GM12891 (cell line): ENCODE measurements at regions not wholly inside any gene's neighbourhood (a gene's known extent, or its start where the extent isn't known, plus 50 kb on each side); places are given as distances from the start of the nearest gene placed in this dataset.
"Not testable (repeated sequence)": the region's sequence is repeated elsewhere in the genome, so short reads cannot be mapped to it uniquely, and the experiment has no call there.

Experiments
- DNase-seq: peaks from one replicate; pipeline ENCODE4 v3.0.0; 2011; ENCODE audit warnings: low spot score; ENCODE audit not compliant: insufficient read length
- FAIRE-seq: peaks from 2 replicates; lab custom pipeline; 2011; peaks lifted over from hg19 to GRCh38; lab: Jason Lieb, UNC
- PAX5 ChIP-seq: IDR thresholded peaks from 2 replicates; pipeline ENCODE4 v1.6.1; 2011; ENCODE audit warnings: low read length, moderate library complexity, mild to moderate bottlenecking; ENCODE audit not compliant: insufficient read depth, severe bottlenecking
- POLR2A ChIP-seq: IDR thresholded peaks from 2 replicates; pipeline ENCODE4 v1.6.1; 2011; ENCODE audit warnings: low read depth, low read length, control low read depth
- POLR2AphosphoS5 ChIP-seq: IDR thresholded peaks from 2 replicates; pipeline ENCODE4 v1.6.1; 2011; ENCODE audit warnings: low read depth, low read length, control low read depth
- POU2F2 ChIP-seq: IDR thresholded peaks from 2 replicates; pipeline ENCODE4 v1.6.1; 2011; ENCODE audit warnings: low read depth, mild to moderate bottlenecking, control low read depth, low read length, moderate library complexity
- SPI1 ChIP-seq: IDR thresholded peaks from 2 replicates; pipeline ENCODE4 v1.6.1; 2011; ENCODE audit warnings: low read depth, low read length, control low read depth
- TAF1 ChIP-seq: IDR thresholded peaks from 2 replicates; pipeline ENCODE4 v1.6.1; 2011; ENCODE audit warnings: low read depth, low read length, control low read depth

DNA sequence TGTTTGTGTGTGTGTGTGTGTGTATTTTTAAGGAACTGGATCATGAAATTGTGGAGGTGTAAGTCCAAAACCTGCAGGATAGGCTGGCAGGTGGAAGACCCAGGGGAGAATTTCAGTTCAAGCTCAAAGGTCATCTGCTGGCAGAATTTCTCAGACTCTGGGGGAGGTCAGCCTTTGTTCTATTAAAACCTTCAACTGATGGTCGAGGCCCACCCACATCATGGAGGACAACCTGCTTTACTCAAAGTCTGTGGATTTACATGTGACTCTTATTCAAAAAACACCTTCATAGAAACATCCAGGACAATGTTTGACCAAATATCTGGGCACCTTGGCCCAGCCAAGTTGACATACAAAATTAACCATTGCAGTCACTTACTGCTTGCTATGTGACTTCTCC, 157.2 kb downstream of the EDEM1 start:
- DNase-seq, result no peak
- no peak for FAIRE-seq
- TF ChIP-seq POU2F2 (no peak), POLR2AphosphoS5 (no peak), TAF1 (no peak), SPI1 (no peak), POLR2A (no peak), PAX5 (no peak)

DNA sequence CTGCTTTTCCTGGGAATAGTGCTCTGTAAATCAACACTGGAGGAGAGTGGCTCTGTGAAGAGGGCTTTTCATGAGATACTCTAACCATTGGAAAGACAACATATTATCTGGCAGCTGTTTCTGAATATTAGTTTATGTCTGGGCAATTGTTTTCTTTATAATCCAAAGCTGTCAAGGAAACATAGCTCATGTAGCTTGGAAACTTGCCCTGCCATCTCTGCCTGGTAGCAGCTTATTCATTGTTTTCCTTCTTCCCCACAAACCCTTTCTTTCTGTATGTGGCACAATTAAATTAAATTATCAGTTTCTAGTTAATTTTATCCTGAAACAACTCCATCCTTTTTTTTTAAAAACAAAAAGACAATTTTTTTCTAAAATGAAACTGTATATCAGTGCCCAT, 160.0 kb downstream of the EDEM1 start:
- DNase-seq (no peak), FAIRE-seq (no peak)

DNA sequence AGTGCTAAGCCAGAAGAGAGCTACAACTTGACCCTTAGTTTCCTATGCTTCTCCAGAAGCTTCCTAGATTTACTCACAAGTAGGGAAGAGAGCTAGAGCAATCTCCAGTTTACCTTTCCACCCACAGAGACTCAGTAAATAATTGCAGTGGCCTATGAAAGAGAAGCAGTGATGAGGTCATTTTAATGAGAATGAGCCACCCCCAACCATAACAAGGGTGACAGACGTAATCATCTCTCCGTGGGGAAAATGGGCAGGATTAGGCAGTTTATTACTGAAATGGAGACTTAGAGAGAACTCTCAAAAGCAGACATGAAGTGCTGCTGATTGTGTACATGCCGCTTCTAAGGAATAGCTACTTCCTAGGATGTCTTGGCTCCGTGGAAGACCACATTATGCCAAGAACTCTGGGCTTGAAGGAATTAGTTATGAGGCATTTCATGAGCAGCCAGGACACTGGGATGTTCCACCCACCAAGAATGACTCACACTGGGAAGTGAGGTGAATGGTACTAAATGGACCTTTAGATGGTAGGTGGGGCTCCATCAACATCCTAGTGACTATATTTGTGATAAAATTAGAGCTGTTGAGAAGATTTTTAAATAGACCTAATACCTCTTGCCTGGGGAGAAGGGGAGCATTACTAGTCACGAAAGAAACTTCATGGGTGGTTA, 160.9 kb downstream of the EDEM1 start:
- TF ChIP-seq POLR2A (no peak), POU2F2 (no peak), PAX5 (no peak), TAF1 (no peak), POLR2AphosphoS5 (no peak), SPI1 (no peak)
- FAIRE-seq, result no peak
- DNase-seq, result no peak

More for the DNA sequence above, 160.0 kb downstream of the EDEM1 start:
- TF ChIP-seq POLR2AphosphoS5 (no peak), POU2F2 (no peak), PAX5 (no peak)

DNA sequence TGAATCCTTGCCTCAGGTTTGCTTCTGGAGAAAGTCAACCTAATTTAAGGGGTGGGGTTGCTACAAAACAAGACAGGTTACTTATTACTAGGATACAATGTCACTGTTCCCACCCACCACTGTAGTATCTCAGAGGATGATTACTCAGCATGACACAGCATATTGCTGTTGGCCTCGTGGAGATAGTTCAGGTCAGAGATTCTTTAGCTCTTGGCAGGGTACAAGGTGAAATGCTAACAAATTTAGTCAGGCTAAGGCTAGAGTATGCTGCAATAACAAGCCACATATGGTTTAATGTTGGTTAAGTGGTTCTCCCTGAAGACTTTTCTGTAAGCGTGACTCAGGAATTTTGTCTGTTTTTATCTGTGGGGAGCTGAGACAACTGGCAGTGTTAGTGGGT, 161.8 kb downstream of the EDEM1 start:
- FAIRE-seq (no peak), DNase-seq (no peak)

DNA sequence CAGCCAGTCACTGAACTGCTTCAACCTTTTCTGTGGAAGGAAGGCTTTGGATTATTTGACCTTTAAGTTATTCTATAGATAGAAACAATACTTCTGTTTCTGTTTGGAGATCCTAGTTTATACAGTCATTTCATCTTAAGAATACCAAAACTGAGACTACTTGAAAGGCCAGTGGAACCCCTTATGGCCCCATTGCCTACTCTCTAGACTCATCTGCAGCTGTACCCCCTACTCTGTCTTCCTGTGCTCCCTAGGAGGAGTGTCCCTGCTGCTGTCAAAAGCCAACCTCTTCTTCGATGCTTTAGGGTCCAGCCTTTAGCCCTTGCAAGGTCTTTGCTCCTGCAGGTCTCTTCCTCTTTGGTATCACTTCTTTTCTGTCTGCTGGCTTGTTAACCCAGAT, 169.6 kb downstream of the EDEM1 start:
- TF ChIP-seq POLR2AphosphoS5 (no peak), SPI1 (no peak), POLR2A (no peak), TAF1 (no peak), PAX5 (no peak), POU2F2 (no peak)
- no peak for FAIRE-seq

More for the DNA sequence above, 161.8 kb downstream of the EDEM1 start:
- TF ChIP-seq PAX5 (no peak), POU2F2 (no peak), SPI1 (no peak), POLR2AphosphoS5 (no peak), TAF1 (no peak), POLR2A (no peak)

DNA sequence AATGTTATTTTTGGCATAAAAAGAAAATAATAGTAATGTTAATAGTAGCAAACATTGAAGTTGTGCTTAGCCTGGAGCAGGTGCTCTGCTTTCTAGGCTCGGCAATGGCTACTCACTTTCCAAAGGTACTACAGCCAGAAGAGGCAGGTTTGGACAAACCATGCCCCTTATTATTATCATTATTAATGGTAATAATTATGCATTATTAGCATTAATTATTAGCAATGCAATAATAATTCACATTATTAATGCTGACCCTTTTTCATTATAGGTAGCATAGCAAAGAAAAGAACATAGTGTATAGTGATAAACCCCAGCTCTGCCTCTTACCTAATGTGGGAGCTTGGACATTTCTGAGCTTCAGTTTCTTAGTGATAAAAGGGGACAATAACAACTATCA, 171.4 kb downstream of the EDEM1 start:
- FAIRE-seq, result no peak
- TF ChIP-seq POU2F2 (no peak), POLR2A (no peak), TAF1 (no peak), SPI1 (no peak), POLR2AphosphoS5 (no peak), PAX5 (no peak)
- DNase-seq, result no peak

More for the DNA sequence above, 169.6 kb downstream of the EDEM1 start:
- no peak for DNase-seq

DNA sequence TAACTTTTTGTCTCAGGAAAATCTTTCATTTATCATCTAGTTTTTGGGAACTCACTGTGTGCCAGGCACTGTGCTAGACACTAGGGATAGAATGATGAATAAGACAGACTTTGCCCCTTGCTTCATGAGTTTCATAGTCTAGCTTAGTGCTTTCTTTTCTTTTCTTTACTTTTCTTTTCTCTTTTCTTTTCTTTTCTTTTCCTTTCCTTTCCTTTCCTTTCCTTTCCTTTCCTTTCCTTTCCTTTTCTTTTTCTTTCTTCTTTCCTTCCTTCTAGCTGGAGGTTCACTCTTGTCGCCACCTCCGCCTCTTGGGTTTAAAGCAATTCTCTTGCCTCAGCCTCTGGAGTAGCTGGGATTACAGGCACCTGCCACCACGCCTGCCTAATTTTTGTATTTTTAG, 172.9 kb downstream of the EDEM1 start:
- no peak for TF ChIP-seq SPI1
- TF ChIP-seq TAF1, result no peak
- no peak for TF ChIP-seq POLR2AphosphoS5
- no peak for TF ChIP-seq PAX5
- no peak for TF ChIP-seq POLR2A
- no peak for TF ChIP-seq POU2F2
- FAIRE-seq (no peak), DNase-seq (no peak)

DNA sequence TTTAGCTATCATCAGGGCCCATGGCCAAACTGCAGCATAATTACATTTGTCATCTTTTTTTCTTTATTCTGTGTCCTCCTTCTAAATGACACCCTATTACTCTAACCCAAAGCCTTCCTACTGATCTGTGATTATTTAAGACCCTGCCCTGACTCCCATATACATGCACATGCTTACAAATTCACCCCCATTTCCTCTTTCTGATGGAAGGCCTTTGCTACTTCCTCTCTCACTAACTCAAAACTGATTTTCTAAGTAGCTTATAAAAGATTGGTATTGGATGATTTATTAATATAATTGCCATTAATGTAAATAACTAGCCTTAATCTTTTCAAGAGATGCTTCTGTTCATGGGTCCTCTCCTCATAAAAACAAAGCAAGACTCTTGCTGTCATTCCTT, 179.2 kb downstream of the EDEM1 start:
- FAIRE-seq (no peak), DNase-seq (no peak)
- TF ChIP-seq POLR2AphosphoS5 (no peak), POLR2A (no peak), TAF1 (no peak), POU2F2 (no peak)

DNA sequence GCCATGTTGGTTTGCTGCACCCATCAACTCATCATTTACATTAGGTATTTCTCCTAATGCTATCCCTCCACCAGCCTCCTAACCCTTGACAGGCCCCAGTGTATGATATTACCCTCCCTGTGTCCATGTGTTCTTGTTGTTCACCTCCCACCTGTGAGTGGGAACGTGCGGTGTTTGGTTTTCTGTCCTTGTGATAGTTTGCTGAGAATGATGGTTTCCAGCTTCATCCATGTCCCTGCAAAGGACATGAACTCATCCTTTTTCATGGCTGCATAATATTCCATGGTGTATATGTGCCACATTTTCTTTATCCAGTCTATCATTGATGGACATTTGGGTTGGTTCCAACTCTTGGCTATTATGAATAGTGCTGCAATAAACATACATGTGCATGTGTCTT, 184.0 kb downstream of the EDEM1 start:
- FAIRE-seq, DNase-seq: not testable (repeated sequence)

DNA sequence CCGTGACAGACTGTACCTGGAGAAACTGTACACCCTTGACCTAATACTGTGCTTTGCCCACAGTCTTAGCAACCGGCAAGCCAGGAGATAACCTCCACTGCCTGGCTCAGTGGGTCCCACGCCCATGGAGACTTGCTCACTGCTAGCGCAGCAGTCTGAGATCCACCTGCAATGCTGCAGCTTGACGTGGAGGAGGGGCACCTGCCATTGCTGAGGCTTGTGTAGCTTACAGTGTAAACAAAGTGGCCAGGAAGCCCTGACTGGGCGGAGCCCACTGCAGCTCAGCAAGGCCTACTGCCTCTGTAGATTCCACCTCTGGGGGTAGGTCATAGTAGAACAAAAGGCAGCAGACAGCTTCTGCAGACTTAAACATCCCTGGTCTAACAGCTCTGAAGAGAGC, 189.3 kb downstream of the EDEM1 start:
- FAIRE-seq, result no peak
- TF ChIP-seq TAF1 (no peak), PAX5 (no peak), POLR2A (no peak), POLR2AphosphoS5 (no peak), POU2F2 (no peak), SPI1 (no peak)
- no peak for DNase-seq

DNA sequence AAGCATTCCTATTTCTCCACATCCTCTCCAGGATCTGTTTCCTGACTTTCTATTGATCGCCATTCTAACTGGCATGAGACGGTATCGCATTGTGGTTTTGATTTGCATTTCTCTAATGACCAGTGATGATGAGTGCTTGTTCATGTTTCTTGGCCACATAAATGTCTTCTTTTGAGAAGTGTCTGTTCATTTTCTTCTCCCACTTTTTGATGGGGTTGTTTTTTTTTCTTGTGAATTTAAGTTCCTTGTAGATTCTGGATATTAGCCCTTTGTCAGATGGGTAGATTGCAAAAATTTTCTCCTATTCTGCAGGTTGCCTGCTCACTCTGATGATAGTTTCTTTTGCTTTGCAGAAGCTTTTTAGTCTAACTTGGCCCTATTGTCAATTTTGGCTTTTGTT, 191.8 kb downstream of the EDEM1 start:
- not testable (repeated sequence) for FAIRE-seq, DNase-seq

DNA sequence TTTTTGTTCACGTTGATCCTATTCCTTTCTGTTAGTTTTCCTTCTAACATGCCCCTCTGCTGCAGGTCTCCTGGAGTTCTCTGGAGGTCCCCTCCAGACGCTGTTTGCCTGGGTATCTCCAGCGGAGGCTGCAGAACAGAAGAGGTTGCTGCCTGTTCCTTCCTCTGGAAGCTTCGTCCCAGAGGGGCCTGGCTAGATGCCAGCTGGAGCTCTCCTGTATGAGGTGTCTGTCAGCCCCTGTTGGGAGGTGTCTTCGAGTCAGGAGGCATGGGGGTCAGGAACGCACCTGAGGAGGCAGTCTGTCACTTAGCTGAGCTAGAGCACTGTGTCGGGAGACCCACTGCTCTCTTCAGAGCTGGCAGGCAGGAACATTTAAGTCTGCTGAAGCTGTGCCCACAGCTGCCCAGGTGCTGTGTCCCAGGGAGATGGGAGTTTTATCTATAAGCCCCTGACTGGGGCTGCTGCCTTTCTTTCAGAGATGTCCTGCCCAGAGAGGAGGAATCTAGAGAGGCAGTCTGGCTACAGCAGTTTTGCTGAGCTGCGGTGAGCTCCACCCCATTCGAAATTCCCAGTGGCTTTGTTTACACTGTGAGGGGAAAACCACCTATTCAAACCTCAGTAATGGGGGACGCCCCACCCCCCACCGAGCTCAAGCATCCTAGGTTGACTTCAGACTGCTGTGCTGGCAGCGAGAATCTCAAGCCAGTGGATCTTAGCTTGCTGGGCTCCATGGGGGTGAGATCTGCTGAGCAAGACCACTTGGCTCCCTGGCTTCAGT, 196.2 kb downstream of the EDEM1 start:
- not testable (repeated sequence) for FAIRE-seq, DNase-seq
